GM12878 (cell line): ENCODE measurements at regions not wholly inside any gene's neighbourhood (a gene's known extent, or its start where the extent isn't known, plus 50 kb on each side); places are given as distances from the start of the nearest gene placed in this dataset.

Experiments
- BMI1 ChIP-seq: fragments of 450-650 bp; IDR thresholded peaks from 2 replicates; pipeline ENCODE4 v1.6.1; 2016; ENCODE audit warnings: mild to moderate bottlenecking, moderate library complexity, borderline replicate concordance
- CBX5 ChIP-seq: sonication (generic); IDR thresholded peaks from 2 replicates; pipeline ENCODE4 v1.6.1; 2016; ENCODE audit warnings: low read depth, moderate library complexity, mild to moderate bottlenecking, inconsistent platforms
- CEBPB ChIP-seq, 2 experiments: fragments of 150-350 bp in 1 of 2; IDR thresholded peaks; 2 replicates each; pipeline ENCODE4 v1.6.1; 2012 to 2014; ENCODE audit warnings: low read depth in 2 of 2, low read length in 2 of 2, borderline replicate concordance in 1 of 2, inconsistent platforms in 1 of 2
- CHD2 ChIP-seq: IDR thresholded peaks from 2 replicates; pipeline ENCODE4 v1.6.1; 2011; ENCODE audit warnings: low read depth, low read length, improper control_type of control experiment, borderline replicate concordance
- CREM ChIP-seq: IDR thresholded peaks from 2 replicates; pipeline ENCODE4 v1.6.1; 2014; ENCODE audit warnings: antibody characterized with exemption, low read depth
- HDAC2 ChIP-seq: fragments of 200-600 bp; sonication (generic); IDR thresholded peaks from 2 replicates; pipeline ENCODE4 v1.6.1; 2017
- POU2F2 ChIP-seq: IDR thresholded peaks from 3 replicates; pipeline ENCODE4 v1.6.1; 2011; ENCODE audit warnings: low read depth, mild to moderate bottlenecking, low read length, borderline replicate concordance
- TF ChIP-seq, protein P1 (sequence below), 3 experiments: IDR thresholded peaks in 2 of 3; conservative IDR thresholded peaks in 1 of 3; 2 replicates each; pipeline ENCODE4 v1.5.1; 2011; ENCODE audit warnings: low read depth in 3 of 3, low read length in 3 of 3, mild to moderate bottlenecking in 3 of 3, control low read depth in 2 of 3, moderate library complexity in 2 of 3, inconsistent platforms in 1 of 3, mixed read lengths in 1 of 3; ENCODE audit not compliant: control insufficient read depth in 2 of 3, insufficient read depth in 1 of 3; ENCODE audit errors: extremely low read depth in 1 of 3
- TF ChIP-seq, protein P2 (sequence below): fragments of 450-650 bp; IDR thresholded peaks from 2 replicates; pipeline ENCODE4 v1.6.1; 2016; ENCODE audit warnings: mild to moderate bottlenecking
- TF ChIP-seq, protein P3 (sequence below): IDR thresholded peaks from 2 replicates; pipeline ENCODE4 v1.6.1; 2011; ENCODE audit warnings: borderline replicate concordance, low read depth, mild to moderate bottlenecking, moderate library complexity, low read length; ENCODE audit not compliant: insufficient read depth, poor library complexity, severe bottlenecking
- TF ChIP-seq, protein P4 (sequence below): IDR thresholded peaks from 2 replicates; pipeline ENCODE4 v1.6.1; 2012; ENCODE audit warnings: mild to moderate bottlenecking, low read depth, low read length

DNA sequence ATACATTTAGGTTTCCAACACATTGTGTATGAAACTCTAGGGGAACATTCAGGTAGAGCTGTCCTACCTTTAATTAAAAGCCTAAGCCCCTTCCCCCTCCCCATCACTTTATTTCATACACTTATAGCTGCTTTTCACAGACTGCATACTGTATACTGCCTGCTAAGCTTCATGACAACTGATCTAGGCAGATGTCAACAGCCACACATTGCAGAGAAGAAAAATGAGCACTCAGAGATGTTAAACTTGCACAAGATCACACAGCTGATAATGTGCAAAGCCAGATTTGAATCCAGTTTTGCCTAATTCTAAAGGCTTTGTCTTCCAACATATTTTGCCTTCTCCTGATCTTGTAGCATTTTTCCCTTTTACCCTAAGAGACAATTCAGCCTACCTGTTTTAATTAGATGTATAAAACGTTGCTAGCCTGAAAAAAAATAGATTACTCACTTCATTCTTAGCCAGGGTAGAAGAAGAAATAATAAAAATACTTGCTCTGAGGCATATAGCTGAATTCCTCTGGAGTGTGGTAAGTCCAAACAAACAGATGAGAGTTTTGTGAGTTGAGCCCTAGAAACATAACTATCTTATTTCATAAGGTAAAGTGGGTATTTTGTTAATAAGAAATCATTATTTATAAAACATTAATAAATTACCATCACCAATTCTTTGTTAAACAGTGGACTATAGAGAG is 56.9 kb upstream of the CAST start:
- TF ChIP-seq, protein P1, sequence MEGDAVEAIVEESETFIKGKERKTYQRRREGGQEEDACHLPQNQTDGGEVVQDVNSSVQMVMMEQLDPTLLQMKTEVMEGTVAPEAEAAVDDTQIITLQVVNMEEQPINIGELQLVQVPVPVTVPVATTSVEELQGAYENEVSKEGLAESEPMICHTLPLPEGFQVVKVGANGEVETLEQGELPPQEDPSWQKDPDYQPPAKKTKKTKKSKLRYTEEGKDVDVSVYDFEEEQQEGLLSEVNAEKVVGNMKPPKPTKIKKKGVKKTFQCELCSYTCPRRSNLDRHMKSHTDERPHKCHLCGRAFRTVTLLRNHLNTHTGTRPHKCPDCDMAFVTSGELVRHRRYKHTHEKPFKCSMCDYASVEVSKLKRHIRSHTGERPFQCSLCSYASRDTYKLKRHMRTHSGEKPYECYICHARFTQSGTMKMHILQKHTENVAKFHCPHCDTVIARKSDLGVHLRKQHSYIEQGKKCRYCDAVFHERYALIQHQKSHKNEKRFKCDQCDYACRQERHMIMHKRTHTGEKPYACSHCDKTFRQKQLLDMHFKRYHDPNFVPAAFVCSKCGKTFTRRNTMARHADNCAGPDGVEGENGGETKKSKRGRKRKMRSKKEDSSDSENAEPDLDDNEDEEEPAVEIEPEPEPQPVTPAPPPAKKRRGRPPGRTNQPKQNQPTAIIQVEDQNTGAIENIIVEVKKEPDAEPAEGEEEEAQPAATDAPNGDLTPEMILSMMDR (IDR thresholded peaks at IDR 0.05 in 2 of 3, conservative IDR thresholded peaks at IDR 0.05 in 1 of 3; ENCODE audit: control insufficient read depth in 2 of 3, extremely low read depth in 1 of 3, insufficient read depth in 1 of 3, low read depth in 3 of 3, low read length in 3 of 3): no peak
- TF ChIP-seq CBX5 (no peak), BMI1 (no peak), CREM (no peak), HDAC2 (no peak), POU2F2 (no peak), CEBPB (IDR thresholded peaks at IDR 0.05; ENCODE audit: borderline replicate concordance in 1 of 2, low read depth in 2 of 2, low read length in 2 of 2) (no peak), CHD2 (no peak)
- TF ChIP-seq, protein P2, sequence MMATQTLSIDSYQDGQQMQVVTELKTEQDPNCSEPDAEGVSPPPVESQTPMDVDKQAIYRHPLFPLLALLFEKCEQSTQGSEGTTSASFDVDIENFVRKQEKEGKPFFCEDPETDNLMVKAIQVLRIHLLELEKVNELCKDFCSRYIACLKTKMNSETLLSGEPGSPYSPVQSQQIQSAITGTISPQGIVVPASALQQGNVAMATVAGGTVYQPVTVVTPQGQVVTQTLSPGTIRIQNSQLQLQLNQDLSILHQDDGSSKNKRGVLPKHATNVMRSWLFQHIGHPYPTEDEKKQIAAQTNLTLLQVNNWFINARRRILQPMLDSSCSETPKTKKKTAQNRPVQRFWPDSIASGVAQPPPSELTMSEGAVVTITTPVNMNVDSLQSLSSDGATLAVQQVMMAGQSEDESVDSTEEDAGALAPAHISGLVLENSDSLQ: no peak
- TF ChIP-seq, protein P3, sequence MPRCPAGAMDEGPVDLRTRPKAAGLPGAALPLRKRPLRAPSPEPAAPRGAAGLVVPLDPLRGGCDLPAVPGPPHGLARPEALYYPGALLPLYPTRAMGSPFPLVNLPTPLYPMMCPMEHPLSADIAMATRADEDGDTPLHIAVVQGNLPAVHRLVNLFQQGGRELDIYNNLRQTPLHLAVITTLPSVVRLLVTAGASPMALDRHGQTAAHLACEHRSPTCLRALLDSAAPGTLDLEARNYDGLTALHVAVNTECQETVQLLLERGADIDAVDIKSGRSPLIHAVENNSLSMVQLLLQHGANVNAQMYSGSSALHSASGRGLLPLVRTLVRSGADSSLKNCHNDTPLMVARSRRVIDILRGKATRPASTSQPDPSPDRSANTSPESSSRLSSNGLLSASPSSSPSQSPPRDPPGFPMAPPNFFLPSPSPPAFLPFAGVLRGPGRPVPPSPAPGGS: no peak
- TF ChIP-seq, protein P4, sequence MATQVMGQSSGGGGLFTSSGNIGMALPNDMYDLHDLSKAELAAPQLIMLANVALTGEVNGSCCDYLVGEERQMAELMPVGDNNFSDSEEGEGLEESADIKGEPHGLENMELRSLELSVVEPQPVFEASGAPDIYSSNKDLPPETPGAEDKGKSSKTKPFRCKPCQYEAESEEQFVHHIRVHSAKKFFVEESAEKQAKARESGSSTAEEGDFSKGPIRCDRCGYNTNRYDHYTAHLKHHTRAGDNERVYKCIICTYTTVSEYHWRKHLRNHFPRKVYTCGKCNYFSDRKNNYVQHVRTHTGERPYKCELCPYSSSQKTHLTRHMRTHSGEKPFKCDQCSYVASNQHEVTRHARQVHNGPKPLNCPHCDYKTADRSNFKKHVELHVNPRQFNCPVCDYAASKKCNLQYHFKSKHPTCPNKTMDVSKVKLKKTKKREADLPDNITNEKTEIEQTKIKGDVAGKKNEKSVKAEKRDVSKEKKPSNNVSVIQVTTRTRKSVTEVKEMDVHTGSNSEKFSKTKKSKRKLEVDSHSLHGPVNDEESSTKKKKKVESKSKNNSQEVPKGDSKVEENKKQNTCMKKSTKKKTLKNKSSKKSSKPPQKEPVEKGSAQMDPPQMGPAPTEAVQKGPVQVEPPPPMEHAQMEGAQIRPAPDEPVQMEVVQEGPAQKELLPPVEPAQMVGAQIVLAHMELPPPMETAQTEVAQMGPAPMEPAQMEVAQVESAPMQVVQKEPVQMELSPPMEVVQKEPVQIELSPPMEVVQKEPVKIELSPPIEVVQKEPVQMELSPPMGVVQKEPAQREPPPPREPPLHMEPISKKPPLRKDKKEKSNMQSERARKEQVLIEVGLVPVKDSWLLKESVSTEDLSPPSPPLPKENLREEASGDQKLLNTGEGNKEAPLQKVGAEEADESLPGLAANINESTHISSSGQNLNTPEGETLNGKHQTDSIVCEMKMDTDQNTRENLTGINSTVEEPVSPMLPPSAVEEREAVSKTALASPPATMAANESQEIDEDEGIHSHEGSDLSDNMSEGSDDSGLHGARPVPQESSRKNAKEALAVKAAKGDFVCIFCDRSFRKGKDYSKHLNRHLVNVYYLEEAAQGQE: no peak
